NCI-H748 (cell line): ENCODE measurements at regions not wholly inside any gene's neighbourhood (a gene's known extent, or its start where the extent isn't known, plus 50 kb on each side); places are given as distances from the start of the nearest gene placed in this dataset.
A peak's percentile ranks its signal among the peaks of the same experiment; 100 is the strongest.

ENCODE experiments used
- DNase-seq: peaks from one replicate; lab custom pipeline; 2025; ENCODE audit not compliant: unreplicated experiment; lab: John Stamatoyannopoulos, UW

DNA sequence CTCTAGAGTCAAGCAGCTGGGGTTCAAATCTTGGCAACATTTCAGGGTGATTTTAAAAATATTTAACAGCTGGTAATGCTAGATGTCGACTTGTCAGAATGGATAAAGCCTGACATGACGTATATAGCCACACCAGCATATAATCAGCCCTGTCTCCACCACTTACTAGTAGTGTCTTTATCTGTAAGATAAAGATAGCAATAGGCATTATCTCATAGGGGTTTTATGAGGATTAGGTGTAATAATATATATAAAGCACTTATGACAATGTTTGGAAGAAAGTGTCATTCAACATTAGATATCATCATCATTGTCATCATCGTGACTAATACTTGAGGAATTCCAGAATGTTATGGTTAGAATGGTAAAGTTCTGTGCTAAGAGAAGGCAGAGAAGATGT, 369.0 kb upstream of the CWC22 start:
- DNase-seq = no peak

DNA sequence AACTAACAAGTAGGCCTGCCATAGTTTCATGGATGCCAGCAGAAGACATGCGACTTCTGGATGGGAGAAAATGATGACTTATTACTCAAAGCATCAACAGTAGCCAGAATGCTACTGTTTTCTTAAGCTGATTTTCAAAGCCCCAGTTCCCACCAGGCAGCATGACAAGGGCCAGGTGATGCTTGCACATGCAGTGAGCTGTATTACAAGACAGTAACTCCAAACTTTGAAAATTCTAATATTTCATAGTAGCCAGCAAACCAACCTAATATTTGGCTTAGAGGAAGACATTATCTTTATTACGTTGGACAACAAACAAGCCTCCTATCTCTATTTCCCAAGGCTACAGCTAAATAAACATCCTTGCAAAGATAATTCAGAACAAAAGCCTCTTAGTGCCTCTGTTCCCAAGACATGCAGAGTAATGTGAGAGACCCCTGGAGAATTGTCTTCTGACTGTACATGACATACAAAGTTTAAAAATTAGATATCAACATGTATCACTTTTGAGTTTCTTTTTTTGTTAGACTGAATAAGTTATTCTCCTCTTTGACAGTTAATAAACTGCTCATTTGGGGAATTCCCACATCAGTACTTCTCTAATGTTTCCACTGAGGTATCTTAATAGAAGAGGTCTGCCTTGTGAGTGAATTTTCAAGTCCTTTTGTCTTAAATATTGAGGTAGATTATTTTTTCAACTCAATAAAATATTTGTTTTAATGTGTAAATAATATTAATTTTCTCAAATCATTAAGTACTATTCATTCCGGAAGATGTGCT, 367.6 kb upstream of the CWC22 start:
- no peak for DNase-seq

DNA sequence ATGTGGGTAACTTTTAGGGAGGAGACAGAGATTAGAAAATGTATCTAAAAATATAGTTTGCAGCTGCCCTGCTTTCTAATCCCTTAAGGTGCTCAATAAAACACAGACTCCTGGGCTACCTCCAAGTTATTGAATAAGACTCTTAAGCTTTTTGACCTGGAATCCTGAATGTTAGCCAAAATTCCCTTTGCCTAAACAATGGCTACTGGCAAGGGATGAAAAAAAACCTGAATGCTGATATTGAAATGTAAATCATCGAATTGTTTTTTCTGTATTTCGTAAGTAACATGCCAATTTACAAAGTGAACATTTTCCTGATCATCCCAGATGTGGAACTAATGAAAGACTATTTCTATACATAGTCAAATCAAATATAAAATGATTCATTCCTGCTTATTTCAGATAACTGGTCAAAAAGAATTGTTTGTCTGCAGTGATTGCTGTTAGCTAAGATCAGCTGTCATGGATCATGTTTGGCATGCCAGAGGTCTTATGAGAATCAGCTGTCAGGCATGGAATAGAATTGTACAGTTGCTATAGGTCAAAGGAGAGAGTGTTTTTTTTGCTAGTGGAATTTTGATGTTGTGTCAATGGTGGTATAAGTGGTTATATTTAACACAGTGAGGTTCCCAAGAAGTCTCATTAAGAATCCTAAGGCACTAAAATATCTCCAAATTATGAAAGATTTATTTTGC, 363.6 kb upstream of the CWC22 start:
- no peak for DNase-seq

GRCh38 chr2:180368881-180369280, 361.8 kb upstream of the CWC22 start:
- DNase-seq = no peak

DNA sequence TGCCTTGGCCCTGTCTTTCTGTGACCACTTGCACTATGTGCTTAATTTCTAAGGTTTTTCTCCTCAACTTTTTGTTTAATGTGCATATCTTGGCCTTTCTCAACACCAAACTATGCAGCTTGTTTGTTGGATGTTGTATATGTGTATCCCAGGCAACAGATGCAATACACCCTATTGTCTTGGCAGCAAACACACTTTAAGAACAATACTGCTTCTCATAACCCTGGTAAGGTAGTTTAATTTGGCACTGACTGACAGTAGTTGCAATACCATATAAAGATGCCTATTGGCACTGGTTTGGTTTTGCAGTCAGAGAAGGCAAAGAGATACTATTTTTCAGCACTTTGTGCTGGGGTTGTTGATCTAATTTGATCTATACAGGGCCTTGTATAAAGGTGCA, 360.7 kb upstream of the CWC22 start:
- DNase-seq = peak; percentile 26

GRCh38 chr2:180366481-180366880, 359.4 kb upstream of the CWC22 start:
- DNase-seq = no peak

GRCh38 chr2:180364719-180365118, 357.6 kb upstream of the CWC22 start:
- DNase-seq = no peak

DNA sequence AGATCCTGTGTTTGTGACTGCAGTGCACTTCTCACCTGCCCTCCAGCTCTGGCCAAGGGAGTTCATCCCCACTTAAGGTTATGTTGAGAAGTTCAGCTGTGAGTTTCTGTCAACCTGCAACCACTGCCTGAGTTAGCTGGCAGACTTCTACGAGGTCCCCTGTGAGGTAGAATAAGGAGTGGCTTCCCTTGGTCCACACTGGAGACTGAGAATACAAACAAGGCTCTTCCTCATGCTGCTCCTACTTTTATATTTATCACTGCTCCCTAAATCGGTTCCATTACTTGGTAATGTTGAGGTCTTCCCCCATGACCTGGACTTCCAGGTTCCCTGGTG, 353.2 kb upstream of the CWC22 start:
- no peak for DNase-seq

DNA sequence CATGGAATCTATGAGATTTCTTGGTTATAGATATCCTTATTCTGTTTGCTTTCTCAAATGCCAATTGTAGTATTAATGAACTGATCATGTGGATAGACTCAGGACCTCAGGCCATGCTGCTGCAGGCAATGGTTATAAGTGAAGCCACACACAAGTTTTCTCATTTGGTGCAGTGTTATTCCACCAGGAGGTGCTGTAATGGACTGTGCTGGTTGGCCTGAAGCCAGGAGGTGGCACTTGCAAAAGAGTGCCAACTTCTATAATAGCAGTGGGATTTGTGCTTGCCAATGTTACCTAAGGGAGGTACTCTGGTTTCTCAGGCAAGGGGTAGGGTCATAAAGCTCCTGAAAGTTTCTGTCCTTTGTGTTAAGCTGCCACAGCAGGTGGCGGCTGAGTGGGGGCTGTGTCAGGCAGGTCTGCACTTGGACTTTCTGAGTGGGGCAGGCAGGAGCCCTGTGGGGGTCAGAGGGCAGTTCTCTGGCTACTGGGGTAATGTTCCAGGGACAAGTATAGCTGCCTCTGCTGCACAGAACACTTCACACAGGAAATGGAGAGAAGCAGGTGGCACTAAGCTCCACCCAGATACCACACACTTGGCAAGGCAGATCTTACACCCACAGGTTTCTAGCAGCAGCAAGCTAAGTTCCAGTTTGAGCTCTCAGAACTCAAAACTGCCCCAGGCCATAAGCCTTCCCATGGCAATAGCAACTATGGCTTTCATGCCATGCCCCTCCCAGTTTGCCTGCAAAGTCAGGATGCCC, 352.6 kb upstream of the CWC22 start:
- peak; percentile 39 for DNase-seq

- DNase-seq = no peak
Observed at GRCh38 chr2:180358458-180358857, 351.4 kb upstream of the CWC22 start.

DNA sequence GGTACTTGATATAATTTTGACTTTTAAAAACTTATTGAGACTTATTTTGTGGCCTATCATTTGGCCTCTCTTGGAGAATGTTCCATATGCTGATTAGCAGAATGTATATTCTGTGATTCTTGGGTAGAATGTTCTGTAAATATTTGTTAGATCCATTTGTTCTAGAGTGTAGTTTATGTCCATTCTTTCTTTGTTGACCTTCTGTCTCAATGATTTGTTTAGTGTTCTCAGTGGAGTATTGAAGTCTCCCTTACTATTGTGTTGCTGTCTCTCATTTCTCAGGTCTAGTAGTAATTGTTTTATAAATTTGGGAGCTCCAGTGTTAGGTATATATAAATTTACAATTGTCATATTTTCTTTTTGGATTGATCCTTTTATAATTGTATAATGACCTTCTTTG, 349.6 kb upstream of the CWC22 start:
- peak; percentile 25 for DNase-seq

- no peak for DNase-seq
Observed at GRCh38 chr2:180352620-180353019, 345.5 kb upstream of the CWC22 start.

- no peak for DNase-seq
Observed at GRCh38 chr2:180349809-180350208, 342.7 kb upstream of the CWC22 start.

GRCh38 chr2:180343528-180344345, 336.6 kb upstream of the CWC22 start:
- no peak for DNase-seq

DNA sequence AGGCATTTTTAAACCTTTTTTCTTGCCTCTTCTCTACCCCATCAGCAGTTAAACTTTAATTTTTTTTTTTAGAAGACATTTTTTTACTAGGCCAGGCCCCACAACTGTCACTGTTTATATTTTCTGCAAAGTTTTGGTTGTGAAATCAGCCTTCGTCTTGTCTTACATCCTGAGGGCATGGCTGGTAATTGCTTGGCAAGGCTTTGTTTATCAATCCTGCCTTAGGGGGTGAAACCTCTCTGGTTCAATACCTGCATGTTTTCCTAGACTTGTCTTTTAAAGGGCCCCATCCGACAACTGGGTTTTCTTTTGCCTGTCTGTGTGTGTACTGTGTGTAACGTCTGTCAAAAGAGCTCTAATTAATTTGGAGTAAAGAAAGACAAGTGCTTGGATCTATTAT, 330.0 kb upstream of the CWC22 start:
- DNase-seq = no peak

DNA sequence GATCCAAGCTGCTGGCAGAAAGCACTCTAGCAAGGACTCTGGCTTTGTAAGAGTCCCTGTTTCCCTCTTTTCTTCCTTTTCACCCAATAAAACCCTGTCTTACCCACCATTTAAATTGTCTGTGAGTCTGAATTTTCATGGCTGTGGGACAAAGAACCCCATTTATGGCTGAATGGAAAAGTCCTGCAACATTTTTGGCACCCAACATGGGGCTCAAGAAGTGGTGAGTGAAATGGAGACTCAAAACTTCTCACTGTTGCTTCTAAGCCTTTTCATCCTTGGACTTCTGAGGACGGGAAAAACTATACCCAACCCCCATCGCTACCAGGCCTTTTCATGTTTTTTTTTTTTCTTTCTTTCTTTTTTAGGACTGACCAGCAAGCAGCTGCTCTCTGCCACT, 329.5 kb upstream of the CWC22 start:
- no peak for DNase-seq

DNA sequence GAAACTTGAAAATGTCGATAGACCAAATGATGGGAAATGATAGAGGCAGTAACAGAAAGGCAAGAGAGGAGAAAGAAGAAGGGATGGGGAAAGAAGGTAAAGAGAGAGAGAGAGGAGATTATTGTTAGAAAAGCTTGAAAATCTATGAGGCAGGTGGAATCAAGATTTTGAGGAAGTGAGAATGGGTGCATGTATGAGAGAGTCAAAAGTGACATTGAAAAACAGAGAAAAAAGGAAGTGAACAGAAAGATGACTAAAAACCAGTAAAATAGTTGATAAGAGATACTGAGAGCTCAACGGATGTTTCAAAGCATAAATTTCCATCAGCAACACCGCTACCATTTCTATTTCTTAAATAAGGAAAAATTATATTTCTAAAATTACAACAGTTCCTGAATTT, 327.4 kb upstream of the CWC22 start:
- no peak for DNase-seq

GRCh38 chr2:180328795-180329422, 321.8 kb upstream of the CWC22 start:
- DNase-seq = no peak

DNA sequence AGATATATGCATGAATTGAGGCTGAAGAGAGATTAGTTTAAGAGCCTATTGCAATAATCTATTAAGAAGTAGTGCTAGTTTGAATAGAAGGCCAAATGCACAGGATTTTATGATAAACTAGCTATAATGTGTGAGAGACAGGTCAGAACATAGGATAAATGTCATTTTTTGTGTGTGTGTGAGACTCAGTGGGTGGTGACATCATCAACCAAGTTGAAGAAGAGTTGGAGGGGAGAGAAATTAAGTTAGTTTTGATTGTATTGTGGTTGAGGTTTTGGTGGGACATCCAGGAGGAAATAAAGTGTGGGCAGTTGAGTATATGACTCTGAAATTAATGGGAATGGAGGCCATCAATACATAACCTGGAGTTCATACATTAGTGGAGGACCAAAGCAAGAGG, 320.1 kb upstream of the CWC22 start:
- DNase-seq = no peak

GRCh38 chr2:180325416-180326120, 318.5 kb upstream of the CWC22 start:
- no peak for DNase-seq
